Suprapubic skin (tissue), 3 donors: ENCODE measurements at regions not wholly inside any gene's neighbourhood (a gene's known extent, or its start where the extent isn't known, plus 50 kb on each side); places are given as distances from the start of the nearest gene placed in this dataset.

Experiments
- CTCF ChIP-seq, 2 donors: fragments of 200-600 bp in 1 of 2; fragments of 450-650 bp in 1 of 2; sonication (generic) in 1 of 2; IDR thresholded peaks; one replicate each; pipeline ENCODE4 v1.5.1; 2016 to 2019; ENCODE audit warnings: antibody characterized with exemption in 2 of 2, mild to moderate bottlenecking in 1 of 2, moderate library complexity in 1 of 2
- POLR2A ChIP-seq, 2 donors: fragments of 450-650 bp; IDR thresholded peaks; one replicate each; pipeline ENCODE4 v1.6.1; 2017; ENCODE audit warnings: antibody characterized with exemption in 2 of 2, mild to moderate bottlenecking in 2 of 2, moderate library complexity in 2 of 2

GRCh38 chr10:57222129-57222528, 861.1 kb upstream of the ZWINT start:
- TF ChIP-seq CTCF (IDR thresholded peaks at IDR 0.05): no peak
- no peak for TF ChIP-seq POLR2A (IDR thresholded peaks at IDR 0.05)
